HG02870 (cell line): ENCODE measurements at regions not wholly inside any gene's neighbourhood (a gene's known extent, or its start where the extent isn't known, plus 50 kb on each side); places are given as distances from the start of the nearest gene placed in this dataset.

Source experiments
- ATAC-seq: cut with Tn5 transposase; IDR thresholded peaks from one replicate; pipeline ENCODE4 v1.9.1; 2021; ENCODE audit warnings: mild to moderate bottlenecking, moderate library complexity; ENCODE audit not compliant: unreplicated experiment

DNA sequence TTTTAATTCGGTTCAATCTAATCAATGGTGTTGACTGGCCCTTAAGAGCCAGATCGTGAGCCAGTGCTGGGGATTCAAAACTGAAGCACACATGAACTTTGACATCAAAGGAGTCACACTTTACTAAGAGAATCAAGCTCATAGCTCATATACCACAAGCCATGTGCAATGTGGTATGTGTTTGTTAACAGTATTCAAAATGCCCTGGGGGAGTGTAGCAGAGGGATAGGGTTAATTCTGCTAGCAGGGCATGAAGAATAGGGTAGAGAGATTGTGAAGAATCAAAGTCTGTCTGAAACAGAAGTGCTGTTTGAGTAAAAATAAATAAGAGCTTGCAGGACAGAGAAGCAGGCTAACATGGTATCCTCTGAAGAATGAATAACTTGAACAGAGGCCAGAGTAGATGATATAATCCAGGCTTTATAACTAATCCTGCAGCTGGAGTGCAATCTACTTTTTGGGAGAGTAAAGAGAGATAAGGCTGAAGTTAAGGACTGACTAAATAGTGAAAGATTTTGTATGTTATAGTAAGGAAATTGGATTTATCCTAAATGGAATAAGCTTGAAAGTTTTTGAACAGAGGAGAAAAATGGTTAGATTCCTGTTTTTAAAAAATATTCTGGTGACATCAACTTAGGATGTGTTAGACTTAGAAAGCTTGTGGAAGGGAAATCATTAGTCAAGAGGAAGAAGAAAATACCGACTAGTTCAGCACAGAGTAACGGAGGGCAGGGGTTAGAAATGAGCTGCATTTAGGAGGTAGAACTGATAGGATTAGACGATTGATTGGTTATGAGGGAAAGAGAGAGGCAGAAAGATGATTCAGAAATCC lies 292.0 kb downstream of the NFKBIZ start:
- ATAC-seq: no peak

DNA sequence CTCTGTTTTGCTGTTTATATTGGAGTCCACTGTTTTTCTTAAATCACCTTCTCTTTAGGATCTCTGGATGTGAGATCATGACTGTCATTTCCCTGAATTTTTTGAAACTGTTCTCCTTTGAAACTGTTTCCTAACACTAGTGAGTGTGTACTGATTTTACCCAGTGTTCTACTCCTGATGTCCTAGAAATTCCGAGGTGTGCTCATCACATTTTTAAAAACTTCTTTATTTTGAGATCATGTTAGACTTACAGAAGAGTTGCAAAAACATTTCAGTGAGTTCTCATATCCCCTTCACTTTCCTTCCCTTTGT lies 292.6 kb downstream of the NFKBIZ start:
- ATAC-seq: no peak

DNA sequence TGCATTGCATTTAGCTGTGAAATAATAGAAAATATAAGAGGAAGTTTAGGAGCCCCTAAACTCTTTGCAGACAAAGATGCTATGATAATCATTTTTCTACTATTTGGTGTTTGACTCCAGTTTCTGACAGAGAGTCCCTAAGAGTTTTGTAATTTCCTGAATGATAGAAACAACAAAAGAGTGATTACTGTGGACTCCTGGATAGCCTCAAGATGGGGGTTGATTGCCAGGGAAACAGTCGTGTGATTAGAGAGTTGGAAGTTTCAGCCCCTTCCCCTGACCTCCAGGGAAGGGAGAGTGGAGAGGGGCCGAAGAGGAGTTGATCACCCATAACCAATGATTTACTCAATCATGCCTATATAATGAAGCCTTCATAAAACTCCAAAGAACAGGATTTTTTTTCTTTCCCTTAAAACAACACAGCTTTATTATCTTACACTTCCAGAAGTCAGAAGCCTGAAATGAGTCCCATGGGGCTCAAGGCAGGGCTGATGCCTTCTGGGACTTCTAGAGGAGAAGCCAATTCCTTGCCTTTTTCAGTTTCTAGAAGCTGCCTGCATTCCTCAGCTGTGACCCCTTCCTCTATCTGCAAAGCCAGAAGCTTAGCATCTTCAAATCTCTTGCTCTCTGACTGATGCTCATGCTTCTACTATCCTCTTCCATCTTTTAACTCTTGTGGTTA lies 292.3 kb upstream of the ZPLD1 start:
- ATAC-seq: no peak

GRCh38 chr3:102143536-102143935 lies 291.3 kb upstream of the ZPLD1 start:
- no peak for ATAC-seq

DNA sequence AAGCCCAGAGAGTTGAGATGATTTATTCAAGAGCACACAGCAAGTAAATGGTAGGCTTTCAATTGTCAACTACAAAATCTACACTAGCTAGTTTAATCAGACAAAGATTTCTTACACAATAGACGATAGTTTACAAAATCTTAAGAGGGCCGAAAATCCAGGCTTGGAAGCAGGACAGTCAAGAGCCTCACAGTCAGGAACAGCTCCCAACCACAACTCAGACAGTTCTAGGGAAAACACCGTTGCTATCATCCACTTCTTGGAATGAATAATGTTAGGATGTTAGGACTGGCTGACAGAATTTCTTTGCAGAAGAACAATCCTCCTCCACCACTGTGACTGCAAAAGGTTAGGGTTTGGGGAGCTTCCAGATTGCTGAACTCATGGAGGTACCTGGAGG lies 290.8 kb upstream of the ZPLD1 start:
- no peak for ATAC-seq

DNA sequence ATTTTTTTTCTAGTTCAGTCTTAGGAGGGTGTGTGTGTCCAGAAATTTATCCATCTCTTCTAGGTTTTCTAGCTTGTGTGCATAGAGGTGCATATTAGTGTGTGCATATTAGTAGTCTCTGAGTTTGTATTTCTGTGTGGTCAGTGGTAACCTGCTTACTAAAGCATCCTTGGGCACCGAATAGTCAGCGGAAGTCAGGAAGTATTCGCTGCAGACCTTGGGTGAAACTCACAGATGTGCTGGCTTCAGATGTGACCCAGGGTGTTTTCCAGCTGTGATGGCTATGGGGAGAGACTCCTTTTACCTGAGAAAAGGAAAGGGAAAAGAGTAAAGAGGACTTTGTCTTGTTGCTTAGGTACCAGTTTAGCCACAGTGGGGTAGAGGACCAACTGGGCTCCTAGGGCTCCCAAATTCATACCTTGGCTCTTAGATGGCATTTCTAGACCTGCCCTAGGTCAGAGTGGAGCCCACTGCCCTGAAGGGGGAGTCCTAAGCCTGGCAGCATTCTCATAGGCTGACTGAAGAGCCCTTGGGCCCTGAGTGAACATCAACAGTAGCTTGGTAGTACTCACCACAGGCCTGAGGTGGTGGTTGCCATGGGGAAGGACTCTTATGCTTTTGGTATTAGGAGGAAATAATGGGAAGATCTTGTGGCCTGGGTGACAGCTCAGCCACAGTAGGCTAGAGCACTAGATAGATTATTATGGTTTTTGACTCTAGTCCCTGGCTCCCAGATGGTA lies 286.0 kb upstream of the ZPLD1 start:
- no peak for ATAC-seq

- no peak for ATAC-seq
Measured at GRCh38 chr3:102151935-102152334, 282.9 kb upstream of the ZPLD1 start.

DNA sequence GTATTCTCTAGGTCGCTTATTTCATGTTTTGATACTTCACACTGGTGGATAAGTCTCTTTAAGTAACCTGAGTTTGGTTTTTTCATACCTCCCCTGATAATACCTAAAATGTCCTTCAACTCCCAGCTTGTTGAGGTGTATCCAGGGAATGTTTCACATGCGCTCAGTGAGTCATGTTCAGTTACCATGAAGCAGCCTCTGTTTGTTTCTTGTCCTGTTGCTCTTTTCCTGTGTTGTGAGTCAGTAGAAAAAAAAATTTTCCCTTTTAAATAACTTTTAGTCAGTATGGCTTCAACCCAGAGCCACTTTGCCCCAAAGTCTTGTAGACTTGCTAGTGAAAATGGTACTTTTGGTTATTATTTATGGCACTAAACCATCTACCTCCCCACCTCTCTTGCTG lies 278.4 kb upstream of the ZPLD1 start:
- no peak for ATAC-seq

DNA sequence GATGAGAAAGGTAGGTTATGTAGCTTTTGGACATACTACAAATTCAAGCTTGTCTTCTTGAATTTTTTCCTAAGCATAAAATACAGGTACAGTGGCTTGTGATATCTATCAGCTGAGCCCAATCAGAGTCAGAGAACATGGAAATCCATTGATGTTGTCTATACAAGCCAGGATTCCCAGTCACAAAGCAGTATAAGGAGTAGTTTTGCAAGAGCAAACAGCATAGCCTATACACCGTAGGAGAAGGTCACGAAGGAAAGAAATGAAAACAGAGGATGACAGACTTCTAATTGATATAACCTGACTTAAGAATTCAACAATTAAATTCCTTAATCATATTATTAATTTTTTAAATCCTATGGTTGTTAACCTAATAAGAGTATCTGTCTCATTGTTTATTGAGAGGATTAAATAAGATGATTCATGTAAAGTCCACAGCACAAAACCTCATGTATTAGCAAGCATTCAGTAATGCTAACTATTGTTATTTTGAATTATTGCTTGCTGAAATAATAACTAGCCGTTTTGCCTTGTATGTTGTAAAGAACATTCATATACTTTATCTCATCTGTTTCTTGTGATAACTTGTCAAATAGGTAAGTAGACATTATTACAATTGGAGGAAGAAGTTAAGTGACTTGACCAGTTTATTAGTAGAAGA lies 276.6 kb upstream of the ZPLD1 start:
- no peak for ATAC-seq

DNA sequence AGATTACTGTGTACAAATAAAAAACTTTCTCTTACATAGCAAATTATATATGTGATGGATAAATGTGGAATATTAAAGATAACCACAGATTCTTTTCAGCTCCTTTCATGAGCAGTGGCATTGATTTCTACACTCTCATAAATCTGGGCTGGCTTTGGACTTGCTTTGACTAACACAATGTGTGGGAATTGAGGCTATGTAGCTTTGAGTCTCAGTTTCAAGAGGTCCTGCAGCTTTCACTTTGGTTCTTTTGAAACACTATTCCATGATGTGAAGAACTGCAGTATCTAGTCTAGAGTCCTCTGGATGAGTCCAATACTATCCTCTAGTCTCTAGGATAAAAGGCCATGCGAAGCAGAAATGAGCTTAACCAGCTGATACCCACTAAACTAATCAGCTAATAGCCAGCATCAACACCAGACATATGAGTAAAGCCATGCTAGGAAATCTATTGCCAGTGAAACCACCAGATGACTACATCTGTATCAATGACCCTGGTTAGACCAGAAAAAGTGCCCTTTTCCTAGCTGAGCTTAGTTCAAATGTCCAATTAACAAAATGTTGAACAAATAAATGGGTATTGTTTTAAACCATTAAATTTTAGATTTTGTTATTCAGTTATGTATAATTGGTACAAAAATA lies 274.9 kb upstream of the ZPLD1 start:
- peak; percentile 67 for ATAC-seq

DNA sequence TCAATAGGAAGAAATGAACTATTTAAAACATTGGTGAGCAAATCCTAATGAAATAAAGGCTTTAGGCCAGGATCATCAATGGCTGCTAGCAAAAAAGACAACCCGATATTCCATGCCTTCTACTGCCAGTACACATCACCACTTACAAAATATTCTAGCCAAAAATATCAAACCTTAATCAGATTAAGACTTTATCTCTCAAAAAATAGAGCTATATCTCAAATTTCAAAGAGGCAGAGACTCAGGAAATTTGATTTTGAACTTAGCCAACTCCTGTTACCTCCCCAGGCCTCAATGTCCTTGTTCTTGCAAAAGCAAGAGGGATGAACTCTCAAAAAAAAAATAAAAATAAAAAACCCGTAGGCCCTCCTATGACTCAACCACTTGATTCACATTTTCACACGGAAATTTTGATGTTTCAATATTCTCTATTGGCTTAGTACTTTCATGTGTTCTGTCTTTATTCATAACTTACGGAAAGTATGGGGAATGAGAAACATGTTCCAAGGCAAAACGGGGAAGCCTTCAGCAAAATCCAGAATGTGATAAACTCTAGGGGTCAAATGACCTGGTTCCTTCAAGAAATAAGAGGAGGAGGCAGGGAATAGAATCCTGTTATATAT lies 273.3 kb upstream of the ZPLD1 start:
- ATAC-seq: no peak

DNA sequence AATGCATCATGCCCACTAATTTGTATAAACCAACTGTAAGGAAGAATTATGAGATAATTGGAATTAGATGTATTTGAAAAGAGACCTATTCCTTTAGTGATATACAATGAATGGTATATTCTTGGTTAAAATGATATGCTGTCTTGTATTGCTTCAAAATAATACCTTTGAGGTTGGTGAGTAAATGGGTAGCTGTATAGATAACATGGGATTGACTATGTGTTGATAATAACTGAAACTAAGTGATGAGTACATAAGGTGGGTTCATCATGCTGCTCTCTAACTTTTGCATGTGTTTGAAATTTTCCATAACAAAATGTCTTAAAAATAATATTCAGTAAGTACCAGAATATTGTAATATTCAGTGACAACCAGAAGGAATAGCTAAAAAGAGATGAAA lies 272.6 kb upstream of the ZPLD1 start:
- no peak for ATAC-seq

DNA sequence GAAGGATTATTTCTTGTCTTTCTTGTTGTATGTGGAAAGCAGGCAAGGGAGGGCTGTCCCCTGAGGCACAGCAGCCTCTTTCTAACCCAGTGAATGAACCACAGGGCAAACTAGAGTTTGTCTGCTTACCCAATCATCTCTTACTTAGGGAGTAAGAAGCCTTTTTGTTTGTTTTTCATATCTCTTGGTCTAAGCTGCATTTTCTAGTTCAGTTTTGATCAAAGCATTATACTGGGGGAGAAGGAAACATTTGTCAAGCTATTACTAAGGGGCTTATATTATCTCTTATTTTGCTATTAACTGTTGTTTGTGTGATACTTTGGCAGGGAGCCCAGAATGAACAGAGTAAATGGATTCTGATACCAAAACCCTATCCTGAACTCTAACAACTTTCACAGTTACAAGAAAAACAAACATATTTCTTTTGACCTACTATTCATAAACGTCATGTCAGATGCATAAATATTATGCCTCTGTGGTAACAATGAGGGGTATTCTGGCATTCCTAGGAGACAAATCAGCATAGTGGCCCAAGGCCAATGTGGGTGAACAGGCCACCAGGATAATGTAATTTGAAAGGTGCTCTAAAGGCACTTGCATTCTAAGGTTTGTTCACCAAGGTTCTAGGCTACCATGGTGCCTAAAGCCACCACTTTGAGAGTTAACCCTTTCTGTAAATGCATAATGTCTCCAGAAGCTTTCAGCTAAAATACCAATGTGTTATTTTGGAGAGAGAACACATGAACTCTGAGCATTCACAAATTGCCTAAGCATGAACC lies 271.6 kb upstream of the ZPLD1 start:
- ATAC-seq: no peak

DNA sequence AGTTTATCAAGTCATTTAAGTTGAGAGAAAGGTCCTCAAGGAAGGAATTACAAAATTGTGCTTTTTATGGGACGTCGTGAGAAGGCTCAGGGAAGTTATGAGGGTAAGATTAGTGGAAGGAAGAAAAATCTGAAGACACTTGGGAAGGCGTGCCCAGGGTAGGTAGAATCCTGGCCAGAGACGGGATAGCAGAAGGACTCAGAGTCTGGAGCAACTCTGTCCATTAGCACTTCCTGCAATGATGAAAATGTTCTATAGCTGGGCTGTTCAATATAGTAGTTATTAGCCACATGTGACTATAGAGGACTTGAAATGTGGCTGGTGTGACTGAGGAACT lies 271.0 kb upstream of the ZPLD1 start:
- no peak for ATAC-seq

DNA sequence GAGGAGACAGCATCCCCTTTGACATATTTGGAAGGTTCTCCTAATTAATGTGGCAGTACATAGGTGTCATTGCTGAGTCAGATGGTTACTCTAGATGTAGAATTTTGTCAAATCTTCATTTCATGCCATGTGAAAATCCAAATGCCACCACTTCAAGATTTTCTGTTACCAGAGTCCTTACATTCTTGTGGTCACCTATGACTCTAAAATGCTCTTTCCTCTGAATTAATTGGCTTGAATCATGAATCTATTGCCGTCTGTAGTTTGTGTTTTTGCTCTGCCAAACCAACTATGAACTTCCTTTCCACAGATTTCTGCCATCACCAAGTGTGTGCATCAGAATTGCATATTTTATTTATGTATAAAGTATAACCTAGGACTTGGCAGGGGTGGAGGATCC lies 269.4 kb upstream of the ZPLD1 start:
- no peak for ATAC-seq

DNA sequence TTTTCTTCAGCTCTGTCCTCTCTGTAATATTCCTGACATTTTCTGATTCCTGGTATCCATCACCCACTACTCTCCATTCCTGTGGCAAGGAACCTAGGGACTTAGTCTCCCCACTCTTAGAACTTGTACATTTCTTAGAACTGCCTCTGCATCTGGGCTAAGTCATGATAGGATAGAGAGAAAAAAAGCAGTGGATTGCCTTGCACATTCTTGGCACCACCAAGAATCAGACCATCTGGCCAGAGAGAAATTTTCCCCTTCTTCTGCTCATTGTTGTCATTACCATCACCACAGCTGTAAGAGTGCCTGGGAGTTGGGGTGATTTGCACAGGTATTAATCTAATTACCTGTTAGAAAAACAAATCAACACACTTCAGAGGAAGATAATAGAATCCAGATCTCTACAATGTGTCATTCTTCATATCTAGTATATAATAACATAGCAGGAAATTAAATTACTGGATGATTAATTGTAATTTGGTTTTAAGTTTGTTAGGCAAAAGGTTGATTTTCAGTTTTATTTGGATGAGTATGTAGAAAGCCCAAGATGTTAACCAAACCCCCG lies 264.8 kb upstream of the ZPLD1 start:
- ATAC-seq: no peak

DNA sequence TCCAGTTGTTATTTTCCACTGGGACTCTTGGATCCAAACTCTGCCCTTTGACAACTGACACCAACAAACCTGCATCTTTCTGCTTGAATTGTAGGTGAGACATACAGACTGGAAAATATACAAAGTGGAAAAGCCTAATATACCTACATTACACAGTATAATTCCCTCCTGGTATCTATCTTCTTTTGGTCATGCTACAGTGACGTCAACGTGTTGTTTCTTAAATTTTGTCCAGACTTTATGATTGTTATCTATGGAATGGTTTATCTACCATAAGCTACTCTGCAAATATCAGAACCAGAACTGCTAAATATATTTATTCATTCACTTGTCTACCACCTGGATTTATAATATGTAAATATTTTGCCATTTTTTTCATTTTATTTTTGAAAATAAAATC lies 264.3 kb upstream of the ZPLD1 start:
- no peak for ATAC-seq

- no peak for ATAC-seq
Measured at GRCh38 chr3:102174312-102174712, 260.5 kb upstream of the ZPLD1 start.

GRCh38 chr3:102174832-102175374 lies 259.9 kb upstream of the ZPLD1 start:
- no peak for ATAC-seq
